ENCODE measurements at regions not wholly inside any gene's neighbourhood (a gene's known extent, or its start where the extent isn't known, plus 50 kb on each side); places are given as distances from the start of the nearest gene placed in this dataset.

- no peak for DNase-seq (ENCODE audit: low read depth)
Observed at GRCh38 chr10:71045204-71045809, 156.9 kb upstream of the PCBD1 start.

- DNase-seq (ENCODE audit: low read depth) = no peak
Observed at GRCh38 chr10:71045936-71046335, 157.6 kb upstream of the PCBD1 start.

DNA sequence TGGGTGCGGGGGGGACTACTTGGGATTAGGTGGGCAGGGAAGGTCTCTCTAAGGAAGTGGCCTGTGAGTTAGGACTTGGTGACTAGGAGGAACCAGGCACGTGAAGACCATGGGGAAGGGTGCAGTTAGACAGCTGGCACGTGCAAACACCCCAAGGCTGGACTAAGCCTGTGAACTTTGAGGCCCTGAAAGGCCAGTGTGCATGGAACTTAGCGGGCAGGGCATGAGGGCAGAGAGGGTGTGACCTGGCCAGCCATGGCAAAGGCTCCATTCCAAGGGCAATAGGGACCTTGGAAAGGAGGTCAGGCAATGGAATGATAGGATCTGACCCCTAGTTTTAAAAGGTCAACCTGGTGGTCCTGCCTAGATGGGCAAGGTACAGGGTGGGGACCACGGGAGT, 158.4 kb upstream of the PCBD1 start:
- no peak for DNase-seq (ENCODE audit: low read depth)

- DNase-seq (ENCODE audit: low read depth) = no peak
Observed at GRCh38 chr10:71048971-71049615, 160.7 kb upstream of the PCBD1 start.

- no peak for DNase-seq (ENCODE audit: low read depth)
Observed at GRCh38 chr10:71049994-71050393, 161.6 kb upstream of the PCBD1 start.

DNA sequence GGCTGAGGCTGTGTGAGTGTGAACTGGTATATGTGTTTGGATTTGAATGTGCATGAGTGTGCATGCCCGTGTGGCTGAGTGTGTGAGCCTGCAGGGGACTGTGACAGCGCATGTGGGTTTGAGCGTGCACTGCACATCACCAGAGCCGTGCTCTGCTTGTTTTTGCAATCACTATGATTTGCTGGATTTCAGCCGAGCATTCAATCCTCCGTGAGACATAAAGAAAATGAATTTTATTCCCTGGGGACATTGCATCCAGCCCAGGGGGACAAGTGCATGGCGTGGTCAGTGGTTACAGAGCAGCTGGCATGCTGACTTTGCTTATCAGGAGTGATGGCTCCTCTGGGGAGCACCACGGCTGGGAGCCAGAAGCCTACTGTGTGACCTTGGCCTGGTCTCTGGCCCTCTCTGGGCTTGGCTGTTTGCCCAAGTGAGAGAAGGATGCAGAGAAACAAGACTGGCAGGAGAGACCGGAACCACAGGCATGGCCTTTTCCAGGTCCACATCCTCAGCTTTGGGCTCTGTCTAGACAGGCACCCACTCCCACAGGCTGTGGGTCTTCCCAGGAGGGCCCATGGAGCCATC, 160.2 kb upstream of the UNC5B start:
- DNase-seq (ENCODE audit: low read depth) = no peak

DNA sequence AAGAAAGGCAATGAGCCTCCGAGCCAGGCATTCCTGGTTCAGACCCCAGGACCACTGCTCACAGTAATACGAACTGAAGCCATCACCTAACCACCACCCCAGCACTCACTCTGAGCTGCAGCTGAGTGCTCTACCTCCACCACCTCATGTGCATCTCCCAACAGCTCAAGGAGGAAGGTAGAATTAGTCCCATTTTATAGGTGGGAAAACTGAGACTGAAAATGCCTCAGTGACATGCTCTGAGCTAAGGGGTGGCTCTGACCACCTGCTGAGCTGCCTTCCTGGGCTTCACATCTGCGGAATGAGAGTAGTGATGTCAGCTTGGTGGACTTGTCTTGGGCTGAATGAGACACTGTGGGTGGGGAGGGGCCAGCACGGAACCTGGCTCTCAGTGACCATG, 159.7 kb upstream of the UNC5B start:
- no peak for DNase-seq (ENCODE audit: low read depth)

GRCh38 chr10:71053169-71053895, 159.0 kb upstream of the UNC5B start:
- DNase-seq (ENCODE audit: low read depth) = no peak

DNA sequence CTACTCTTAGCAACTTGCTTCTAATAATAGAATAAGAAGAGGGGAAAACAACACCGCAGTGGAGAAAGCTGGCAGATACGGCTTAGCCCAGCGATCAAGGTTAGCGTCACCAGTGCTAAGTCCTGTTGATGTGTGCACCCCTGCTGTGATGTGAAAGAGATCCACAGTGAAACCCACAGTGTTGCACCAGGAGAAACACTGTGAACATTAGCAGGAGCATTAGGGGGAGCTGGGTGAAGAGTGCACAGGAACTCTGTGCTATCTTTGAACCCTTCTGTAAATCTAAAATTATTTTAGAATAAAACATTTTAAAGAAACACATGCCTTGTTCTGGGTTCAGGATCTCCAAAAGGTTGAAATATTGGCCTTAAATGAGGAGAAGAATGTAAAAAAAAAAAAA, 154.1 kb upstream of the UNC5B start:
- no peak for DNase-seq (ENCODE audit: low read depth)

DNA sequence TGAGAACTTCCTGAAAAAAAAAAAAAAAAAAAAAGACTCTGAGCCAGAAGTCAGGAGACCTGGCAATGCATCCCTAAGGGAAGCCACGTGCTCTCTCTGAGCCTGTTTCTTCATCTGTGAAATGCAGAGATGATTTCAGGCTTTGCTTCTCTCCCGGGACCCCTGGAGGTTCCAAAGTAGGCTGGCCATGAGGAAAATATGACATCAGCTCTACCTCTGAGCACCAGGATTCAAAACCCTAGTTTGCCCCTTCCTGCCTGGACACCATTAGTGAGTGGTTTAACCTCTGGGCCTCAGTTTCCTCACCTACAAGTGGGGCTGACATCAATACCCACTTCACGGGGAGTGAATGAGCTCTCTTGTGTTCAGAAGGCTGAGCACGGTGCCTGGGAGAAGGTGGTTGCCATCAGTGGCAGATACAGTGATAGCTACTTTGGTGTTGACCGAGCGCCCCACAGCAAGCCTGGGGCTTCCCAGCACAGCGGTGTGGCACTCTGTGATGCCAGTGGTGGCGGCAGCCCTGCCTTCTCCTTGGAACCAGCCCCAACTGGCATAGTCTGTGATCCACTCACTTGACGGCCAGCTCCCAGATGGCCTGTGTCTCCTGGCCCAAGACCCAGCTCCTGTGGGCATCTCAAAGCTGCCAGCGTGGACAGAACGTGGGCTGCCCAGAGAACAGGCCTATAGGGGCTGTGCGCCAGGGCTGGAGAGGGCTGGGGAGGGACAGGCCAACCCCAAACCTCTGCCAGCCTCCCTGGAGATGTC, 153.1 kb upstream of the UNC5B start:
- DNase-seq (ENCODE audit: low read depth) = no peak

DNA sequence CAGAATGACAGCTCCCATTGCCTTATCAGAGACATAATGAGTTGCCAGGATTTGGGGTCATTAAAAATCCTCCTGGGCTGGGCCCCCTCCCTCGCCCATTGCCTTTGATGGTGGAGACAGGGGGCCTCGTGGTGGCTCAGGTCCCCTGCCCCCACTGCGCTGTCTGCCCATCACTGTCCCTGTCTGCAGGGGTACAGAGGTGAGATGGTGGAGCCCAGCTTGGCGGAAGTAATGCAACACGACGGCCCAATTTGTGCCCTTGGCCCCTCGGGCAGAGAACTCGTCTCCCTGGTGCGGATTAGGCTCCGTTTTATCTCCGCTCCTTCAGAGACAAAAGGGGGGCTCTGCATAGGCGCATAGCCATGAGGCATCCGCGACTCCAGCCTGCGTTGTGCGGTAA, 152.4 kb upstream of the UNC5B start:
- DNase-seq (ENCODE audit: low read depth) = no peak

GRCh38 chr10:71060476-71061426, 151.6 kb upstream of the UNC5B start:
- no peak for DNase-seq (ENCODE audit: low read depth)

DNA sequence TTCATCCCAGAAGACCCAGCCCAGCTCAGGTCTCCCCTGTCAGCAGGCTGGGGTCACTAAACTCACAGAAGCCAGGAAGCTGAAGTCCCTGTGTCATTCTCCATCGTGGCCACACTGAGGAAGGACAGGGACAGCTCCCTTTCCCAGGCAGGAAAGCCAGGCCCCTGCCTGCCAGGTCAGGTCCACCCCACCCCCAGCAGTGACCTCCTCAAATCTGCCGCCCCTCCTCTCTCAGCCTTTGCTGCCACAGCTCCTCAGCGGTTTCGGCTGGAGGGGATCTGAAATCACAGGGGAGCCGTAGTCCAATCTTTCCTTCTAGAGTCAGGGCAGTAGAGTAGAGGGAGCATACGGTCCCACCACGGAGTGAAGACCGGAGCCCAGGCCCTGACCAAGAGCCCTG, 150.9 kb upstream of the UNC5B start:
- DNase-seq (ENCODE audit: low read depth) = no peak

DNA sequence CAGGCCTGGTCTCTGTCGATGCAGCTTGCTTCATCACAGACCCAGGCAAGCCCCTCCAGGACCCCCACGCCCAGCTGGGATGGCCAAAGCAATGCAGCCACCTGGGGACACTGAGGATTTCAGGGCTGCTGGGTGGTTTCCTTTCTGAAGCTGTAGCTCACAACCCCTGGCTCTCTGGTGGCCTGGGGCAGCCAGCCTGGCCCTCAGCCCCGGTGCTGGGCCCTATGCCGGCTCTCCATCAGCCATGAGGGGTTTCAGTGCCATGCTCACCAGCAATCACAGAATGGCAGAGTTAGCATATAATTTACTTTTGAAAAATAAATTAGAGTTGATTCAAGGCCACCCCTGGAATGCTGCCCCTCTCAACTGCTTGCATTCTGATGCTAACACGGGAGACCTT, 150.2 kb upstream of the UNC5B start:
- no peak for DNase-seq (ENCODE audit: low read depth)

- DNase-seq (ENCODE audit: low read depth) = no peak
Observed at GRCh38 chr10:71063401-71063800, 149.0 kb upstream of the UNC5B start.

DNA sequence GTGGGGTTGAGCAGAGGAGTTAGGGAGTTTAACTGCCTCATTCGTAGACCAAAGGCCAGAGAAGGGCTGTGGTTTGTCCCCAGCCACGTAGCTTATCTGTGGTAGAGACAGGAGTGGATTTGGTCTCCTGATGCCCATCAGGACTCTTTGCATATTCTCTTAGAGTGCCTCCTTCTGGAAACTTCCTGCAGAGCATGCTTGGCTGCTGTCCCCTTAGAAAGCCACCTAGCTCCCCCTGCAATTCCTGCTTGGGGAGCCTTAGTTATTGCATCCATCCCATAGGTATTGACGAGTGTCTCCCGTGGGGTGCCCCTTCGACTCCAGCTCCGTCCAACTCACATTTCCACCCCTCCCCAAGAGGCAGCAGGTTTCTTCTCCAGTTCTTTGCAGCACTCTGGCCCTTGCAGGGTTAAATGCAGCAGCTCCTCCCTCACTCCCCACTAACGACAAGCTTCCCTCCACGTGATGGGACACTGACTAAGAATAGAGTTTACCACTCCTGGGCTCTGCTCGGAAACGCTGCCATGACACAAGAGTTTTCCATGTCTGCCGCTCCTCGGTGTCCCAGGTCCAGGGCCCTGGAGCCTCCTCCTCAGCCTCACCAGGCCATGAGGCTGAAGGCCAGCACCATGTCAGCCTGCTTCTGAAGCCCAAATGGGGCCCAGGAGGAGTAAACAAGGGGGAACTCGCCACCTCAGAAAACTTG, 147.8 kb upstream of the UNC5B start:
- DNase-seq (ENCODE audit: low read depth) = peak; percentile 11

- DNase-seq (ENCODE audit: low read depth) = no peak
Observed at GRCh38 chr10:71065659-71066058, 146.7 kb upstream of the UNC5B start.

GRCh38 chr10:71066600-71066999, 145.8 kb upstream of the UNC5B start:
- no peak for DNase-seq (ENCODE audit: low read depth)

DNA sequence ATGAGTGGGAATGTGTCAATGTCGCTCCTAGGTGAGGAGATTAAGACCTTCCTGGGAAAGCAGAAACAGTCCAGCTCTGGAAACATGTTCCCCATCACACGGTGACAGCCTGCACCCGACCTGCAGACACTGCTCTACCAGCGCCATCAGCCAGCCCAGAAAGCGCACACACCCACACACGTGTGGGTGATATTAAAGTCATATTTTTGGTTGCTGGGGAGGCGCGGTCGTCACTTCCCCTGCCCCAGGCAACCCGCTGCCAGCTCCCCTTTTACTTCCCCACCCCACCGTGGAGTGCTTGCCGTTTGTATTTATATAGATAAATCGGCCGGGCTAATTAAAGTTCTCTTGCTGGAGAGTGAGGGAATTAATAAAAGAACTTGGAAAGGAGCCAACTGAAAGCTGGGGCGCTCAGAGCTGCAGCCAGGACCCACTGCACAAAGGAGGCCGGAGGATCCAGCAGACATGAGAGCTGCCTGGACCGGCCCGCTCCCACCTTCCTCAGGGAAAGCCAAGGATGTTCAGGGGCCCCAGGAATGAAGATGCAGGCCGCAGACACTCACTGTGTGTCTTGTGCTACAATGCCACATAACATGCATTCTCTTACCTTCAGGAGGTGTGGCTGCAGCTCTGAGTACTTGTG, 145.2 kb upstream of the UNC5B start:
- DNase-seq (ENCODE audit: low read depth) = no peak

GRCh38 chr10:71068861-71069271, 143.5 kb upstream of the UNC5B start:
- DNase-seq (ENCODE audit: low read depth) = peak; percentile 26
